Heart right ventricle (tissue), 16 donors: ENCODE measurements at regions not wholly inside any gene's neighbourhood (a gene's known extent, or its start where the extent isn't known, plus 50 kb on each side); places are given as distances from the start of the nearest gene placed in this dataset.
A peak's percentile ranks its signal among the peaks of the same experiment; 100 is the strongest.

Experiments
- ATAC-seq, 8 donors: fragments of 200-7000 bp; cut with Tn5 transposase; one replicate each; pipeline ENCODE4 v1.9.1; 2020; ENCODE audit warnings: mild to moderate bottlenecking in 8 of 8, moderate library complexity in 8 of 8, moderate number of reproducible peaks in 1 of 8
- DNase-seq, 2 donors: peaks; one replicate each; pipeline ENCODE4 v3.0.0-alpha.2; 2020
- H3K27ac ChIP-seq, 10 donors: fragments of 200-600 bp; sonication (generic) in 2 of 10; one replicate each; pipeline versions ENCODE4 v1.5.0 to v1.8.0; 2020 to 2022; ENCODE audit warnings: mild to moderate bottlenecking in 3 of 10
- H3K27me3 ChIP-seq, 7 donors: fragments of 200-600 bp; one replicate each; pipeline ENCODE4 v1.8.0; 2021 to 2022; ENCODE audit warnings: mild to moderate bottlenecking in 2 of 7
- H3K36me3 ChIP-seq, 9 donors: fragments of 200-600 bp; sonication (generic) in 1 of 9; one replicate each; pipeline versions ENCODE4 v1.5.0 to v1.8.0; 2020 to 2022; ENCODE audit warnings: mild to moderate bottlenecking in 2 of 9
- H3K4me1 ChIP-seq, 9 donors: fragments of 200-600 bp; sonication (generic) in 1 of 9; one replicate each; pipeline versions ENCODE4 v1.5.0 to v1.8.0; 2020 to 2022; ENCODE audit warnings: mild to moderate bottlenecking in 4 of 9
- H3K4me3 ChIP-seq, 10 donors: fragments of 200-600 bp; sonication (generic) in 2 of 10; one replicate each; pipeline versions ENCODE4 v1.5.0 to v1.8.0; 2020 to 2022; ENCODE audit warnings: mild to moderate bottlenecking in 7 of 10, moderate library complexity in 2 of 10
- H3K9me3 ChIP-seq, 11 donors: fragments of 200-600 bp in 10 of 11; sonication (generic) in 2 of 11; one replicate each; pipeline versions ENCODE4 v1.5.0 to v1.8.0; 2013 to 2022; ENCODE audit warnings: mild to moderate bottlenecking in 2 of 11, control low read depth in 1 of 11, moderate library complexity in 1 of 11
- WGBS, 2 donors: extraction: QIAGEN DNeasy Blood & Tissue Kit; methylation state at CpG; one replicate each; pipeline ENCODE4 v1.1.7; 2013; ENCODE audit warnings: inconsistent platforms in 1 of 2; 5-methylcytosine and 5-hydroxymethylcytosine counted together
- intact Hi-C, 10 donors: fragments of 100-400 bp; cut with DNase I; formaldehyde crosslinking; loops; one replicate each; pipeline versions ENCODE4 v1.11.1 to v1.14.2; 2022
- TF ChIP-seq, protein P1 (sequence below), 9 donors: fragments of 200-600 bp; sonication (generic) in 2 of 9; IDR thresholded peaks; one replicate each; pipeline versions ENCODE4 v1.5.0 to v1.8.0; 2021 to 2022; ENCODE audit warnings: antibody characterized with exemption in 9 of 9, mild to moderate bottlenecking in 5 of 9, moderate library complexity in 1 of 9
- donor health status: Arrhythmogenic right ventricular cardiomyopathy.
- donor health status: ischemic (EF 13 %, LVEDD 7.1; RV severe dilation, severe dysfunction).
- donor health status: healthy with polysubstance abuse.
- donor health status: DM: no; HTN: yes; CAD: no.
- donor health status: DM: no; HTN: no; CAD: no.
- donor health status: ischemic (EF 25% LVEDD 6.9; RV normal size, moderate dysfunction).
- donor health status: ischemic (EF 25% LVEDD 5.7; RV mildly dilated, moderate dysfunction).
- donor health status: healthy.
- donor health status: DM: yes; HTN: yes; CAD: no.
- donor health status: Ischemic cardiomyopathy.
- donor health status: ischemic (EF 35%, LVEDD 5.7; RV mildly dilated, moderate dysfunction).
- donor health status: nonischemic (EF 11% LVEDD 7.7; RV severe dilation, severe dysfunction).
- donor health status: DM: yes; HTN: yes; CAD: no.
- donor health status: PGD.
- donor health status: ischemic (EF 29% LVEDD 5.4; RV normal size, mild dysfunction).
- donor health status: nonischemic (EF 23%, LVEDD 6.1; RV moderate dilation, normal function).

DNA sequence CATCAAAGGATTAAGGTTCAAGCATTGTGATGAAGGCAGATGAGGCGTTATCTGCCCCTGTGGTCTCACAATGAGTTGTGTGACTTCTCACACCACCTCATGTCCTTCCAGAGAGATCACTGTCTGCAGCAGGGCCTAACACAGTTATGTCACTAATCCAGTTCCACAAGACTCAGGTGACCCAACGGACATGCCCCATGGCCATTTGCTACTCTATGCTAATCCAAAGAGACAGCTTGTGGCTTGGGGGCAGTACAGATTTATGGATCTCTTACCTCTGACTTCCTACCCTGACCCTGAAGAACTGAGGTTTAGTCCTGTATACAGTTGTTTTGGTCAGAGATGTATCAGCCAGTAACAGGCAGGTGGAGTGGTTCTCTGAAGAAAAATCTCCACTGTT, 147.1 kb downstream of the GLUL start:
- no peak for ATAC-seq
- Histone ChIP-seq H3K27me3 (no peaks in the 10 kb centered on the region), H3K4me3 (no peak overlapping the region), H3K27ac (no peak overlapping the region), H3K36me3 (no peaks in the 10 kb centered on the region), H3K4me1 (peaks cover 0 to 9% (median 0%) of the 10 kb centered on the region in 9 donors), H3K9me3 (no peaks in the 10 kb centered on the region)
- TF ChIP-seq, protein P1, sequence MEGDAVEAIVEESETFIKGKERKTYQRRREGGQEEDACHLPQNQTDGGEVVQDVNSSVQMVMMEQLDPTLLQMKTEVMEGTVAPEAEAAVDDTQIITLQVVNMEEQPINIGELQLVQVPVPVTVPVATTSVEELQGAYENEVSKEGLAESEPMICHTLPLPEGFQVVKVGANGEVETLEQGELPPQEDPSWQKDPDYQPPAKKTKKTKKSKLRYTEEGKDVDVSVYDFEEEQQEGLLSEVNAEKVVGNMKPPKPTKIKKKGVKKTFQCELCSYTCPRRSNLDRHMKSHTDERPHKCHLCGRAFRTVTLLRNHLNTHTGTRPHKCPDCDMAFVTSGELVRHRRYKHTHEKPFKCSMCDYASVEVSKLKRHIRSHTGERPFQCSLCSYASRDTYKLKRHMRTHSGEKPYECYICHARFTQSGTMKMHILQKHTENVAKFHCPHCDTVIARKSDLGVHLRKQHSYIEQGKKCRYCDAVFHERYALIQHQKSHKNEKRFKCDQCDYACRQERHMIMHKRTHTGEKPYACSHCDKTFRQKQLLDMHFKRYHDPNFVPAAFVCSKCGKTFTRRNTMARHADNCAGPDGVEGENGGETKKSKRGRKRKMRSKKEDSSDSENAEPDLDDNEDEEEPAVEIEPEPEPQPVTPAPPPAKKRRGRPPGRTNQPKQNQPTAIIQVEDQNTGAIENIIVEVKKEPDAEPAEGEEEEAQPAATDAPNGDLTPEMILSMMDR (IDR thresholded peaks at IDR 0.05), result no peak
- DNase-seq, result no peak
- 92 to 93% methylated on average over 2 of the region's 2 CpGs for WGBS, 2 donors
- intact Hi-C loops, result no loop called here

DNA sequence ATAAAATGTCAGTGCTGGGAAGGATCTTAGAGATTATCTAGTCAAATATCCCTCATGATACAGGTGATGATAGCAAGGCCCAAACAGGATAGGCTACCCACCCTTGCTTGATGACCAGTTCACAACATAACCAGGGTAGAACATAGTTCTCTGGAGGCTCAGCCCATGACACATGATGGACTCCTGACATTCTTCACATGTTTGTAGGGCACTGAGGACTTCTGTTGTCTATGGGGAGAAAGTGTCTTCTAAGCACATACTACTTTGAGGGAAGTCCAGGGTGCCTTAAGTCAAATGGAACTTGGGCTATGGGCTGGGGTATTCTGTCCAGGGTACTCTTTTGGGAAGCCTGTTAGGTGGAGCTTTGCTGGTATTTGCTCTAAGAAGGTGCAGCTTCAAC, 148.9 kb downstream of the GLUL start:
- H3K27ac ChIP-seq, result peak overlapping the region in 2 of 10 donors; percentile 11 to 30
- no peak for ATAC-seq
- TF ChIP-seq, protein P1 (IDR thresholded peaks at IDR 0.05), result no peak
- H3K9me3 ChIP-seq, result no peaks in the 10 kb centered on the region
- peaks cover 0 to 9% (median 0%) of the 10 kb centered on the region in 9 donors for H3K4me1 ChIP-seq
- H3K36me3 ChIP-seq, result no peaks in the 10 kb centered on the region
- no peaks in the 10 kb centered on the region for H3K27me3 ChIP-seq
- H3K4me3 ChIP-seq, result no peak overlapping the region
- intact Hi-C loops, result no loop called here
- DNase-seq, result no peak

DNA sequence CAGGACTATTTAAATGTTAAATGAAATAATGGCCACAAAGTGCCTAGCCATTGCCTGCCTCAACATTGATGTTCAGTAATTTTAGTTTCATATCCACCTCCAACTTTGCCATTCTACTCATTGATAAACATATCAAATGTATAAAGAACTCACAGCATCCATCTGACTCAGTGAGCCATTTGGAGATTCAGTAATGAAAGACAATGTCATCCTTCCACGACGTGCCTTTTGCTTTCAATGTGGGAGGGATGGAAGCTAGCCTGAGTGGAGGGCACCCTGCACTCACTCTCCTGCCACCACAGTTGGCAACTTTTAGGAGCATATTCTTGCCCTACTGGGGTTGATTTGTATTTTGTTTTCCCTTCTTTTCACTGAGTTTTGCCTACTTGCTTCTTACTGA, 151.5 kb downstream of the GLUL start:
- no peaks in the 10 kb centered on the region for H3K36me3 ChIP-seq
- peaks cover 0 to 20% (median 2%) of the 10 kb centered on the region in 9 donors for H3K4me1 ChIP-seq
- DNase-seq (no peak), ATAC-seq (no peak)
- no peak overlapping the region for H3K27ac ChIP-seq
- TF ChIP-seq, protein P1 (IDR thresholded peaks at IDR 0.05), result no peak
- WGBS, 2 donors, result 89% methylated on average over 2 of the region's 2 CpGs
- intact Hi-C loops, result no loop called here
- H3K9me3 ChIP-seq, result no peaks in the 10 kb centered on the region
- no peaks in the 10 kb centered on the region for H3K27me3 ChIP-seq
- H3K4me3 ChIP-seq, result no peak overlapping the region

DNA sequence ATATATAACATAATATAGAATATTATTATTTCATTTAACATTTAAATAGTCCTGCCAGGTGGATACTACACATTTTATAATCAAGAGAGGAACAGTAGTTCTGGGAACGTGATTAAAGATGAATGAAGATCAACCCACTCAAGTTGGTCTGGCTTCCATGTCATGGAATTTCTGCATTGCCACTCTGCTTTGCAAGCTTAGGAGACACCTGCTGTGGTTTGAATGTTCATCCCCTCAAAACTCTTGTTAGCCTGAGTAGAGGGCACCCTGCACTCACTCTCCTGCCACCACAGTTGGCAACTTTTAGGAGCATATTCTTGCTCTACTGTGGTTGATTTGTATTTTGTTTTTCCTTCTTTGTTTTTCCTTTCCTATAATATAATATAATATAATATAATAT, 153.2 kb downstream of the GLUL start:
- Histone ChIP-seq H3K27me3 (no peaks in the 10 kb centered on the region), H3K27ac (no peak overlapping the region), H3K4me1 (peaks cover 0 to 20% (median 2%) of the 10 kb centered on the region in 9 donors), H3K9me3 (no peaks in the 10 kb centered on the region), H3K36me3 (no peaks in the 10 kb centered on the region), H3K4me3 (no peak overlapping the region)
- WGBS, 2 donors, result 97 to 100% methylated on average over 1 of the region's 1 CpG
- ATAC-seq (no peak), DNase-seq (no peak)
- intact Hi-C loops, result loop anchor here in 1 of 10 donors (10.0 kb wide), 2 partner anchors 56 to 156 kb away; partner anchors contain the start of gene GLUL
- TF ChIP-seq, protein P1 (IDR thresholded peaks at IDR 0.05), result no peak
